ENCODE measurements at regions not wholly inside any gene's neighbourhood (a gene's known extent, or its start where the extent isn't known, plus 50 kb on each side); places are given as distances from the start of the nearest gene placed in this dataset.

DNA sequence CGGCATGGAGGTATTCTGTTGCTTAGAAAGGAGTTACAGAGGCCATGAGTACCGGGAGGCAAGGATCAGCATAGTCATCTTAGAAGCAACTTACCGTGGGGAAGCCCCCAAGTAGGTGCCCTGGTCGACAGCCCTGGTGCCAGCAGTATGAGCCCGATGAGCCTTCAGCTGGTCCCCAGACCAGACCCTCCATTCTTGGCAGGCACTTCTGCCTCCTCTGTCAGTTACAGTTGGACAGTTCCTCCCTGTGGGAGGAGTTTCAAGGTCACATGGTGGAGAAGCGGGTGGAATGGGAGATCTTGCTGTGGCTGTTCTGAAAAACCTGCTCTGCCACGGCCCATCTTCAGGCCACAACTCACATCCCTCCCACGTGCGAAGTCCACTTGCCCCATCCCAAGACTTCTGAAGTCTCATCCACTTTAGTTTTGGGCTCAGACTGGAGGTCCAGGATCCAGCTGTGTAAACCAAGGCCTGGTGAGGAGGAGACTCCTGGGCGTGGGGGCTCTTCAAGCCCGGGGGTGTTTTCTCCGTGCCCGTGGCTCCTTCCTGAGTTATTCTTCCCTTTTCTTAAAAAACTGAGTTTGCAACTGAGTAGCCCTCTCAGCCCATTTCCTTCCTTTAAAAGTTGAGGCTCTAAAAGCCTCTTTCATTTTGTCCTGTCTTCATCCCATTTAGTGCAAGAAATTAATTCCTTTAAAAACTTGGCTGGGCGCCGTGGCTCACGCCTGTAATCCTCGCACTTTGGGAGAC, 133.5 kb downstream of the SEC14L1 start:
- TF ChIP-seq, protein P1, sequence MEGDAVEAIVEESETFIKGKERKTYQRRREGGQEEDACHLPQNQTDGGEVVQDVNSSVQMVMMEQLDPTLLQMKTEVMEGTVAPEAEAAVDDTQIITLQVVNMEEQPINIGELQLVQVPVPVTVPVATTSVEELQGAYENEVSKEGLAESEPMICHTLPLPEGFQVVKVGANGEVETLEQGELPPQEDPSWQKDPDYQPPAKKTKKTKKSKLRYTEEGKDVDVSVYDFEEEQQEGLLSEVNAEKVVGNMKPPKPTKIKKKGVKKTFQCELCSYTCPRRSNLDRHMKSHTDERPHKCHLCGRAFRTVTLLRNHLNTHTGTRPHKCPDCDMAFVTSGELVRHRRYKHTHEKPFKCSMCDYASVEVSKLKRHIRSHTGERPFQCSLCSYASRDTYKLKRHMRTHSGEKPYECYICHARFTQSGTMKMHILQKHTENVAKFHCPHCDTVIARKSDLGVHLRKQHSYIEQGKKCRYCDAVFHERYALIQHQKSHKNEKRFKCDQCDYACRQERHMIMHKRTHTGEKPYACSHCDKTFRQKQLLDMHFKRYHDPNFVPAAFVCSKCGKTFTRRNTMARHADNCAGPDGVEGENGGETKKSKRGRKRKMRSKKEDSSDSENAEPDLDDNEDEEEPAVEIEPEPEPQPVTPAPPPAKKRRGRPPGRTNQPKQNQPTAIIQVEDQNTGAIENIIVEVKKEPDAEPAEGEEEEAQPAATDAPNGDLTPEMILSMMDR (conservative IDR thresholded peaks at IDR 0.05) = no peak
- no peak for TF ChIP-seq EZH2 (IDR thresholded peaks at IDR 0.05; ENCODE audit: low read depth)
